HEK293T (cell line): ENCODE measurements at regions not wholly inside any gene's neighbourhood (a gene's known extent, or its start where the extent isn't known, plus 50 kb on each side); places are given as distances from the start of the nearest gene placed in this dataset.

Experiments
- CTCF ChIA-PET: fragments of 350-600 bp; formaldehyde crosslinking; extraction: SDS; loops from one replicate; lab custom pipeline; 2021; ENCODE audit warnings: antibody characterized with exemption, inconsistent platforms; lab: Yijun Ruan, JAX
- POLR2A ChIA-PET: fragments of 350-600 bp; formaldehyde crosslinking; extraction: SDS; loops from one replicate; lab custom pipeline; 2020; ENCODE audit warnings: antibody characterized with exemption, inconsistent platforms; lab: Yijun Ruan, JAX
- DNase-seq: peaks from one replicate; pipeline ENCODE4 v3.0.0; 2012; ENCODE audit warnings: mixed read lengths; ENCODE audit errors: extremely low spot score
- ARNT ChIP-seq: fragments of 450-650 bp; IDR thresholded peaks from 2 replicates; pipeline ENCODE4 v1.6.1; 2017; ENCODE audit warnings: mild to moderate bottlenecking
- BHLHE40 ChIP-seq: fragments of 450-650 bp; IDR thresholded peaks from 2 replicates; pipeline ENCODE4 v1.6.1; 2016; ENCODE audit warnings: mild to moderate bottlenecking, moderate library complexity, borderline replicate concordance
- CTBP1 ChIP-seq: fragments of 450-650 bp; IDR thresholded peaks from 2 replicates; pipeline ENCODE4 v1.6.1; 2016; ENCODE audit warnings: borderline replicate concordance
- ELF4 ChIP-seq: fragments of 450-650 bp; IDR thresholded peaks from 2 replicates; pipeline ENCODE4 v1.6.1; 2017; ENCODE audit warnings: antibody characterized with exemption
- FOXA1 ChIP-seq: fragments of 450-650 bp; IDR thresholded peaks from 2 replicates; pipeline ENCODE4 v1.6.1; 2016; ENCODE audit warnings: mild to moderate bottlenecking
- FOXK2 ChIP-seq: fragments of 450-650 bp; IDR thresholded peaks from 2 replicates; pipeline ENCODE4 v1.6.1; 2016; ENCODE audit warnings: mild to moderate bottlenecking
- FOXM1 ChIP-seq: fragments of 450-650 bp; IDR thresholded peaks from 2 replicates; pipeline ENCODE4 v1.6.1; 2017; ENCODE audit warnings: mild to moderate bottlenecking, borderline replicate concordance
- HDGF ChIP-seq: fragments of 450-650 bp; IDR thresholded peaks from 2 replicates; pipeline ENCODE4 v1.6.1; 2017; ENCODE audit warnings: antibody characterized with exemption, borderline replicate concordance
- L3MBTL2 ChIP-seq: fragments of 450-650 bp; conservative IDR thresholded peaks from 2 replicates; pipeline ENCODE4 v1.6.1; 2016; ENCODE audit warnings: mild to moderate bottlenecking
- LEF1 ChIP-seq: fragments of 450-650 bp; IDR thresholded peaks from 2 replicates; pipeline ENCODE4 v1.6.1; 2017; ENCODE audit warnings: mild to moderate bottlenecking, borderline replicate concordance
- NFRKB ChIP-seq: fragments of 450-650 bp; IDR thresholded peaks from 2 replicates; pipeline ENCODE4 v1.6.1; 2016; ENCODE audit warnings: mild to moderate bottlenecking, moderate library complexity
- PKNOX1 ChIP-seq: fragments of 450-650 bp; IDR thresholded peaks from 2 replicates; pipeline ENCODE4 v1.6.1; 2016
- SP1 ChIP-seq: fragments of 450-650 bp; IDR thresholded peaks from 2 replicates; pipeline ENCODE4 v1.6.1; 2017
- SUZ12 ChIP-seq: fragments of 450-650 bp; IDR thresholded peaks from 2 replicates; pipeline ENCODE4 v1.6.1; 2016; ENCODE audit warnings: mild to moderate bottlenecking
- TARDBP ChIP-seq: fragments of 450-650 bp; IDR thresholded peaks from 2 replicates; pipeline ENCODE4 v1.6.1; 2016
- ZNF384 ChIP-seq: fragments of 450-650 bp; IDR thresholded peaks from 2 replicates; pipeline ENCODE4 v1.6.1; 2016

GRCh38 chr1:81010126-81010525, 790.6 kb upstream of the ADGRL2 start:
- ChIA-PET POLR2A (no interaction called here), CTCF (no interaction called here)
- no peak for TF ChIP-seq ELF4
- TF ChIP-seq FOXM1, result no peak
- no peak for TF ChIP-seq SP1
- TF ChIP-seq TARDBP, result no peak
- TF ChIP-seq CTBP1, result no peak
- TF ChIP-seq PKNOX1, result no peak
- no peak for TF ChIP-seq LEF1
- no peak for TF ChIP-seq FOXA1
- no peak for TF ChIP-seq HDGF
- TF ChIP-seq ZNF384, result no peak
- TF ChIP-seq BHLHE40, result no peak
- no peak for TF ChIP-seq FOXK2
- TF ChIP-seq L3MBTL2, result no peak
- TF ChIP-seq ARNT, result no peak
- no peak for TF ChIP-seq SUZ12
- no peak for TF ChIP-seq NFRKB

GRCh38 chr1:81008293-81008692, 792.4 kb upstream of the ADGRL2 start:
- ChIA-PET CTCF (no interaction called here), POLR2A (no interaction called here)
- no peak for DNase-seq
- TF ChIP-seq ARNT (no peak), CTBP1 (no peak), BHLHE40 (no peak), LEF1 (no peak), FOXK2 (no peak), HDGF (no peak), PKNOX1 (no peak), FOXM1 (no peak), NFRKB (no peak), FOXA1 (no peak), L3MBTL2 (no peak), SUZ12 (no peak)

More at GRCh38 chr1:81010126-81010525, 790.6 kb upstream of the ADGRL2 start:
- no peak for DNase-seq

GRCh38 chr1:81007024-81007423, 793.7 kb upstream of the ADGRL2 start:
- no peak for DNase-seq
- ChIA-PET POLR2A (no interaction called here), CTCF (interaction anchor here (0.6 kb wide), 1 partner anchor 618 kb away, joined by 3 read pairs; no protein-coding TSS in a partner anchor)
- TF ChIP-seq SUZ12, result no peak
- no peak for TF ChIP-seq FOXM1
- TF ChIP-seq PKNOX1, result peak; percentile 14; the same call in 1 of the 2 replicates
- no peak for TF ChIP-seq BHLHE40
- no peak for TF ChIP-seq LEF1

- no peak for DNase-seq
- POLR2A ChIA-PET, result no interaction called here
- CTCF ChIA-PET, result no interaction called here
- no peak for TF ChIP-seq HDGF
- no peak for TF ChIP-seq ZNF384
- no peak for TF ChIP-seq TARDBP
- TF ChIP-seq ELF4, result no peak
- TF ChIP-seq LEF1, result no peak
- TF ChIP-seq ARNT, result no peak
- no peak for TF ChIP-seq CTBP1
- no peak for TF ChIP-seq SP1
- no peak for TF ChIP-seq FOXA1
- TF ChIP-seq SUZ12, result no peak
- no peak for TF ChIP-seq BHLHE40
- TF ChIP-seq PKNOX1, result no peak
- TF ChIP-seq FOXM1, result no peak
- no peak for TF ChIP-seq FOXK2
- TF ChIP-seq NFRKB, result no peak
- TF ChIP-seq L3MBTL2, result no peak
These were observed 794.2 kb upstream of the ADGRL2 start for GRCh38 chr1:81006502-81006901.

GRCh38 chr1:81004011-81004410, 796.7 kb upstream of the ADGRL2 start:
- TF ChIP-seq TARDBP (no peak), PKNOX1 (0 out of 2 replicates have a peak, but pooled peaks have one; percentile 13)
- ChIA-PET CTCF (no interaction called here), POLR2A (no interaction called here)
- DNase-seq, result no peak

- POLR2A ChIA-PET, result no interaction called here
- CTCF ChIA-PET, result no interaction called here
- no peak for DNase-seq
These were observed 805.8 kb upstream of the ADGRL2 start for GRCh38 chr1:80994934-80995333.

More at GRCh38 chr1:80994934-80995333, 805.8 kb upstream of the ADGRL2 start:
- TF ChIP-seq ARNT (no peak), BHLHE40 (no peak), CTBP1 (no peak), TARDBP (no peak), ZNF384 (no peak), L3MBTL2 (no peak), FOXM1 (no peak), LEF1 (no peak), NFRKB (no peak)
